ENCODE measurements at regions not wholly inside any gene's neighbourhood (a gene's known extent, or its start where the extent isn't known, plus 50 kb on each side); places are given as distances from the start of the nearest gene placed in this dataset.
"Not testable (repeated sequence)": the region's sequence is repeated elsewhere in the genome, so short reads cannot be mapped to it uniquely, and the experiment has no call there.

GRCh38 chr5:26495437-26495836 lies 542.9 kb downstream of the CDH9 start:
- ATAC-seq (replicated peaks; ENCODE audit: extremely low read depth, poor library complexity, severe bottlenecking) (no peak), DNase-seq (ENCODE audit: low spot score in 2 of 2) (no peak)
- peaks cover 17% of the 10 kb centered on the region for H3K9me3 Mint-ChIP-seq
- no peaks in the 10 kb centered on the region for H3K27me3 Mint-ChIP-seq
- H3K4me1 Mint-ChIP-seq: no peaks in the 10 kb centered on the region
- H3K36me3 Mint-ChIP-seq (ENCODE audit: insufficient read depth): no peaks in the 10 kb centered on the region
- no peak overlapping the region for H3K4me3 Mint-ChIP-seq
- no peak overlapping the region for H3K27ac Mint-ChIP-seq (ENCODE audit: low read depth)

DNA sequence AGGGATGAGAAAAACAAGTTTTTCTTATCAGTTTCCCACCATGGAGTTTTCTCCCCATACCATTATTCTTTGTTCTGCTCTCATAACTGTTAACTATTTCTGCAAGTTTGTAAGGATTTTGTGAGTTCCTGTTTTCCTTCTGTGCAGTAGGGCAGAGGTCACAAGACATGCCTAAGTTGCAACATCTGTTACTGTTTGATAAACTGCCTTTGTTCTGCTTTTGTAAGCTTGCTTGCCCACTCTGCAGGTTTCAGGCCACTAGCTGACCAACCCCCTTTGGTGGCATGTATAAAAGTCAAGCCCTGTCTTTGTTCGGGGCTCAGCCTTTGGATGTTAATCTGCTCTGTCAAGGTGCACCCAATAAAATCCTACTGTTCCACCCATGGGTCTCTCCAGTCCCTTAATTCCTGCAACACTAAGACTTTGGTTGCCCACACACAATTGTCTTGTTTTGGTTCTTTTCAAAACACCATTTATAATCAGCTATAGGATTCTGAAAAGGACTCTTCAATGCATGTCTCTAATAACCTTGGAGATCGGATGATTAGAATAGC lies 545.4 kb downstream of the CDH9 start:
- DNase-seq (ENCODE audit: low spot score in 2 of 2) (no peak), ATAC-seq (replicated peaks; ENCODE audit: extremely low read depth, poor library complexity, severe bottlenecking) (no peak)
- Mint-ChIP-seq H3K4me3 (no peak overlapping the region), H3K36me3 (ENCODE audit: insufficient read depth) (no peaks in the 10 kb centered on the region), H3K9me3 (peaks cover 25% of the 10 kb centered on the region), H3K4me1 (no peaks in the 10 kb centered on the region), H3K27me3 (no peaks in the 10 kb centered on the region), H3K27ac (ENCODE audit: low read depth) (no peak overlapping the region)

GRCh38 chr5:26487553-26487952 lies 550.8 kb downstream of the CDH9 start:
- no peaks in the 10 kb centered on the region for H3K27me3 Mint-ChIP-seq
- no peaks in the 10 kb centered on the region for H3K36me3 Mint-ChIP-seq (ENCODE audit: insufficient read depth)
- DNase-seq (ENCODE audit: low spot score in 2 of 2) (no peak), ATAC-seq (replicated peaks; ENCODE audit: extremely low read depth, poor library complexity, severe bottlenecking) (no peak)
- peaks cover 18% of the 10 kb centered on the region for H3K9me3 Mint-ChIP-seq
- H3K4me3 Mint-ChIP-seq: no peak overlapping the region
- H3K27ac Mint-ChIP-seq (ENCODE audit: low read depth): no peak overlapping the region
- no peaks in the 10 kb centered on the region for H3K4me1 Mint-ChIP-seq

DNA sequence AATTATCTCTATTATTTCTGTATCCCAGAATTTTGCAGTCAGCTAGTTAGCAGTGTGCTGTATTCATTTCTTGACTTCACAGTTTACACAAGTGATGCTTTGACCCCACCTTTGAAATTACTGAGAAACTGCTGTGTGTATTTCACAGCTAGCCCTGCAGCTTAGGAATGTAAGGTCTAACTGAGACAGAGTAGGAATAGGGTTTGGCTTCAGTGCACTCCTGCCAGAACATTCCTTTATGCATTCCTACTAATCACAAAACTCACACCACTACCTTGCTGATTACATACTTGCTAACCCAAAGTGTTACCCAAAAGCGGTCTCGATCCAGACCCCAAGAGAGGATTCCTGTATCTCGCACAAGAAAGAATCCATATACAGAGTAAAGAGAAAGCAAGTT lies 551.8 kb downstream of the CDH9 start:
- Mint-ChIP-seq H3K4me1 (no peaks in the 10 kb centered on the region), H3K27ac (ENCODE audit: low read depth) (no peak overlapping the region), H3K9me3 (peaks cover 18% of the 10 kb centered on the region), H3K4me3 (no peak overlapping the region), H3K27me3 (no peaks in the 10 kb centered on the region), H3K36me3 (ENCODE audit: insufficient read depth) (no peaks in the 10 kb centered on the region)
- DNase-seq (ENCODE audit: low spot score in 2 of 2) (no peak), ATAC-seq (replicated peaks; ENCODE audit: extremely low read depth, poor library complexity, severe bottlenecking) (no peak)

GRCh38 chr5:26485146-26485860 lies 553.1 kb downstream of the CDH9 start:
- not testable (repeated sequence) for H3K4me1 Mint-ChIP-seq

GRCh38 chr5:26482810-26483375 lies 555.5 kb downstream of the CDH9 start:
- H3K27ac Mint-ChIP-seq (ENCODE audit: low read depth): no peak overlapping the region
- no peaks in the 10 kb centered on the region for H3K27me3 Mint-ChIP-seq
- H3K4me3 Mint-ChIP-seq: no peak overlapping the region
- DNase-seq (ENCODE audit: low spot score in 2 of 2): no peak
- no peaks in the 10 kb centered on the region for H3K4me1 Mint-ChIP-seq
- ATAC-seq (replicated peaks; ENCODE audit: extremely low read depth, poor library complexity, severe bottlenecking): no peak
- H3K9me3 Mint-ChIP-seq: peaks cover 5% of the 10 kb centered on the region
- no peaks in the 10 kb centered on the region for H3K36me3 Mint-ChIP-seq (ENCODE audit: insufficient read depth)

More at GRCh38 chr5:26485146-26485860, 553.1 kb downstream of the CDH9 start:
- not testable (repeated sequence) for H3K27ac Mint-ChIP-seq (ENCODE audit: low read depth); H3K4me3 Mint-ChIP-seq; H3K36me3 Mint-ChIP-seq (ENCODE audit: insufficient read depth); DNase-seq (ENCODE audit: low spot score in 2 of 2); ATAC-seq (replicated peaks; ENCODE audit: extremely low read depth, poor library complexity, severe bottlenecking); H3K27me3 Mint-ChIP-seq
- H3K9me3 Mint-ChIP-seq: peaks cover 13% of the 10 kb centered on the region

GRCh38 chr5:26482076-26482809 lies 556.1 kb downstream of the CDH9 start:
- DNase-seq (ENCODE audit: low spot score in 2 of 2) (no peak), ATAC-seq (replicated peaks; ENCODE audit: extremely low read depth, poor library complexity, severe bottlenecking) (no peak)
- no peak overlapping the region for H3K4me3 Mint-ChIP-seq
- H3K4me1 Mint-ChIP-seq: no peaks in the 10 kb centered on the region
- no peaks in the 10 kb centered on the region for H3K27me3 Mint-ChIP-seq
- no peaks in the 10 kb centered on the region for H3K36me3 Mint-ChIP-seq (ENCODE audit: insufficient read depth)
- H3K9me3 Mint-ChIP-seq: no peaks in the 10 kb centered on the region
- no peak overlapping the region for H3K27ac Mint-ChIP-seq (ENCODE audit: low read depth)

DNA sequence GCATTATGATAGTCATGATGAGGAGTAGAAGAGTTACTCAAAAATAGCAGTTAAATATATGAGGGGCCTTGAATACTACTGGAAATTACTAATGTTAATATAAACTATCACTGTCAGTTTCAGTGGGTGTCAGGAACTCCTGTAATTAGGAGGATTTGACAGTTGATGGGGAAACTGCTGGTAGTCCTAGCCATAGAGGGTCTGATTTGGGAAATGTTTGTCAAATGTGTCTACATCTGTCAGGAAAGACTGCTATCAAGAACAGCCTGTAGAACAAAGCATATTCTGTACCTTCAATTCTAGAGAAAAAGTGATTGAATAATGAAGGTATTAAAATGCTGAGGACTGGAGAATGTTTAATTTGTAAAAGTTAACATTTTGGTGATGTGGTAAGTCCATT lies 567.9 kb downstream of the CDH9 start:
- no peaks in the 10 kb centered on the region for H3K36me3 Mint-ChIP-seq (ENCODE audit: insufficient read depth)
- no peak for ATAC-seq (replicated peaks; ENCODE audit: extremely low read depth, poor library complexity, severe bottlenecking)
- no peak overlapping the region for H3K4me3 Mint-ChIP-seq
- H3K4me1 Mint-ChIP-seq: no peaks in the 10 kb centered on the region
- DNase-seq (ENCODE audit: low spot score in 2 of 2): no peak
- no peak overlapping the region for H3K27ac Mint-ChIP-seq (ENCODE audit: low read depth)
- H3K9me3 Mint-ChIP-seq: peaks cover 12% of the 10 kb centered on the region
- H3K27me3 Mint-ChIP-seq: no peaks in the 10 kb centered on the region

DNA sequence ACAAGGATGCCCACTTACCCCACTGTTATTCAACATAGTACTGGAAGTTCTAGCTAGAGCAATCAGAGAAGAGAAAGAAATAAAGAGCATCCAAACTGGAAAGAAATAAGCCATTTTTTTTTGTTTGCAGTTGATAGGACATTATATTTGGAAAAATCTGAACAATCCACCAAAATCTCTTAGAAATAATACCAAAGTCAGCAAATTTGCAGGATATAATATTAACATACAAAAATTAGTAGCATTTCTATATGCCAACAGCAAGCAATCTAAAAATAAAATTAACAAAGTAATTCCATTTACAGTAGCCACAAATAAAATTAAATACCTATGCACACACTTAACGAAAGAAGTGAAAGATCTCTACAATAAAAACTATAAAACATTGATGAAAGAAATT lies 599.3 kb downstream of the CDH9 start:
- ATAC-seq (replicated peaks; ENCODE audit: extremely low read depth, poor library complexity, severe bottlenecking) (no peak), DNase-seq (ENCODE audit: low spot score in 2 of 2) (no peak)
- peaks cover 14% of the 10 kb centered on the region for H3K9me3 Mint-ChIP-seq
- no peaks in the 10 kb centered on the region for H3K27me3 Mint-ChIP-seq
- no peaks in the 10 kb centered on the region for H3K4me1 Mint-ChIP-seq
- no peak overlapping the region for H3K27ac Mint-ChIP-seq (ENCODE audit: low read depth)
- no peak overlapping the region for H3K4me3 Mint-ChIP-seq
- H3K36me3 Mint-ChIP-seq (ENCODE audit: insufficient read depth): no peaks in the 10 kb centered on the region

- H3K36me3 Mint-ChIP-seq (ENCODE audit: insufficient read depth): no peaks in the 10 kb centered on the region
- DNase-seq (ENCODE audit: low spot score in 2 of 2): no peak
- no peak overlapping the region for H3K27ac Mint-ChIP-seq (ENCODE audit: low read depth)
- H3K9me3 Mint-ChIP-seq: peaks cover 25% of the 10 kb centered on the region
- no peaks in the 10 kb centered on the region for H3K4me1 Mint-ChIP-seq
- ATAC-seq (replicated peaks; ENCODE audit: extremely low read depth, poor library complexity, severe bottlenecking): no peak
- no peaks in the 10 kb centered on the region for H3K27me3 Mint-ChIP-seq
- no peak overlapping the region for H3K4me3 Mint-ChIP-seq
Observed at GRCh38 chr5:26434688-26435087, 603.7 kb downstream of the CDH9 start.

DNA sequence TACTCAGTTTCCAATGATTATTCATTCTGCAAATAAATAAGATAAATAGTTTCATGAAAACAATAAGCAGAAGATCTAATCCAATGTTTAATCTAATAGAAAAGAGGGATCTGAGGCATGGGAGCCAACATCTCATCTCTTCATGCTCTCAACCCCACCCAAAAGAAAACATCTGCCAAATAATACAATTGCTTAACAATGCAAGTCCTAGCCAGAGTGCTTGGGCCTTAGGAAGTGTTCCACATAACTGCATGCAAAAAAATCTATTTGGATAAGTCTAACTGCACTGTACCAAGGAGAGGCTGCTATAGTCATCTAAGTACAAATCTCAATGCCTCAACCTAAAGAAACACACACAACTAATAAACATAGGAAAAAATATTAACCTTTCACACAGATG lies 606.0 kb downstream of the CDH9 start:
- H3K27me3 Mint-ChIP-seq: no peaks in the 10 kb centered on the region
- no peak for DNase-seq (ENCODE audit: low spot score in 2 of 2)
- no peak overlapping the region for H3K27ac Mint-ChIP-seq (ENCODE audit: low read depth)
- ATAC-seq (replicated peaks; ENCODE audit: extremely low read depth, poor library complexity, severe bottlenecking): no peak
- H3K4me3 Mint-ChIP-seq: no peak overlapping the region
- H3K4me1 Mint-ChIP-seq: no peaks in the 10 kb centered on the region
- peaks cover 25% of the 10 kb centered on the region for H3K9me3 Mint-ChIP-seq
- H3K36me3 Mint-ChIP-seq (ENCODE audit: insufficient read depth): no peaks in the 10 kb centered on the region

DNA sequence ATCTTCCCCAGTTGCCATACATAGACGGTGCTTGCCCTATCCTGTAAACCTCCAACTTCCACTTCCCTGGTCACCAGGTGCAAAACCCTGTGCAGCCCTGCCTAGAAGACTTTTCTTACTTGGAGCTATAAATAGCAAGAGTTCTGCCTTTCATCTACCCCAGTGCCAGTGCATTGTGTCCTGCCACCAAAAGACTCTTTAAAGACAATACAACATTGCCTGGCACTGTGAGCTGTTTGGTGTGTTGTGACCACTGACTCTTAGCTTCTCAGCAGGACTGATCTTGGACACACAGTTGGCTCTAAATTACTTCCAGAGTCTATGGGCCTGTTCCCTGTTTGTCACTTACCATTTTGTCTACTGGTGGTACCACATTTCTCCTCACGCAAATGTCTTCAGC lies 608.1 kb downstream of the CDH9 start:
- ATAC-seq (replicated peaks; ENCODE audit: extremely low read depth, poor library complexity, severe bottlenecking) (no peak), DNase-seq (ENCODE audit: low spot score in 2 of 2) (no peak)
- no peaks in the 10 kb centered on the region for H3K4me1 Mint-ChIP-seq
- H3K27ac Mint-ChIP-seq (ENCODE audit: low read depth): no peak overlapping the region
- peaks cover 22% of the 10 kb centered on the region for H3K9me3 Mint-ChIP-seq
- H3K36me3 Mint-ChIP-seq (ENCODE audit: insufficient read depth): no peaks in the 10 kb centered on the region
- no peak overlapping the region for H3K4me3 Mint-ChIP-seq
- no peaks in the 10 kb centered on the region for H3K27me3 Mint-ChIP-seq

DNA sequence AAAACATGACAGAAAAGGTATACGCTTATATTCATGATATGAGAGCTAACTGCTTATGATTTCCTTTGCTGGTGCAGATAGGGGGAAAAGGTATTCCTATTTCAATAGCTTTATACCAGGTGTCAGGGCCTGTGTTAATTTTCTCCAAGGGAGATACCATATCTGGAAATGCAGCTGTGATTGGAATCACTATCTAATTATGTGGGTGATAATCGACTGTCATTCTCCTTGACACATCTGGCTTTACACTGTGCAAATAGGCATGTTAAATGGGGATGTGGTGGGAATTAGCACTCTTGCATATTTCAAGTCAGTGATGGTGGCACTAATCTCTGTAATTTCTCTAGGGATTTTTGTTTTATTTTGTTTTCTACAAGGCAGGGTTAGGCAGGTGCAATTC lies 611.1 kb downstream of the CDH9 start:
- no peak overlapping the region for H3K27ac Mint-ChIP-seq (ENCODE audit: low read depth)

More for the DNA sequence above, 611.1 kb downstream of the CDH9 start:
- no peak overlapping the region for H3K4me3 Mint-ChIP-seq
- no peaks in the 10 kb centered on the region for H3K36me3 Mint-ChIP-seq (ENCODE audit: insufficient read depth)
- H3K27me3 Mint-ChIP-seq: no peaks in the 10 kb centered on the region
- H3K9me3 Mint-ChIP-seq: peaks cover 17% of the 10 kb centered on the region
- H3K4me1 Mint-ChIP-seq: no peaks in the 10 kb centered on the region
- ATAC-seq (replicated peaks; ENCODE audit: extremely low read depth, poor library complexity, severe bottlenecking) (no peak), DNase-seq (ENCODE audit: low spot score in 2 of 2) (no peak)

Measured in central memory CD8-positive, alpha-beta T cell (primary cell).